ENCODE measurements at regions not wholly inside any gene's neighbourhood (a gene's known extent, or its start where the extent isn't known, plus 50 kb on each side); places are given as distances from the start of the nearest gene placed in this dataset.

DNA sequence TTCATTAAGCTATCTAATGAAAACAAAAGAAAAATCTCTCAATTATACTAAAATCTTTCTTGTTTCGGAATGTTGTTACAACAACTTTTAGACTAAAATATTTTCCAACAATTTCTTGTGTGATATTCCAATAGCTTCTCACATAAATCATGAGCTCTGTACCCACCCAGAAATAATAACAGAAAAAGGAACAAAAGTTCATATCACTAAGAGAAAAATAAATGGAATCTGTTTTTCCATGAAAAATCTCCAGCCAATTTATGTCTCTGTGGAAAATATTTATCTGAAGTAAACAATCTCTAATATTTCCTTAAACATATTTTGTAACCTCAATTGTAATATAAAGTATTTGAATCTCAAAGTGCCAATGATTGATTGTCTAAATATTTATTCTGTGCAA lies 628.6 kb upstream of the ANKRD30A start:
- H3K27me3 Mint-ChIP-seq: no peaks in the 10 kb centered on the region
- ATAC-seq (ENCODE audit: low read depth in 2 of 2) (no peak), DNase-seq (no peak)
- no peak overlapping the region for H3K4me3 Mint-ChIP-seq
- peaks cover 0 to 10% (median 5%) of the 10 kb centered on the region in 7 donors for H3K9me3 Mint-ChIP-seq
- no peak overlapping the region for H3K27ac ChIP-seq (ENCODE audit: insufficient read depth, low read length, poor library complexity, severe bottlenecking)
- no peak overlapping the region for H3K4me3 ChIP-seq (ENCODE audit: low read depth, low read length)
- H3K27me3 ChIP-seq (ENCODE audit: control insufficient read depth, insufficient read depth, low read length): no peaks in the 10 kb centered on the region
- H3K27ac Mint-ChIP-seq: no peak overlapping the region
- H3K4me1 Mint-ChIP-seq: no peaks in the 10 kb centered on the region
- no peaks in the 10 kb centered on the region for H3K4me1 ChIP-seq (ENCODE audit: control insufficient read depth, insufficient read depth, low read length, poor library complexity, severe bottlenecking)
- H3K36me3 Mint-ChIP-seq: no peaks in the 10 kb centered on the region
- no peaks in the 10 kb centered on the region for H3K36me3 ChIP-seq (ENCODE audit: control insufficient read depth, insufficient read depth, low read length)
- H3K9me3 ChIP-seq (ENCODE audit: control insufficient read depth in 2 of 2, low read length in 2 of 2): peaks cover 0 to 5% of the 10 kb centered on the region in 2 experiments

GRCh38 chr10:36494371-36494770 lies 631.0 kb upstream of the ANKRD30A start:
- Histone ChIP-seq H3K36me3 (ENCODE audit: control insufficient read depth, insufficient read depth, low read length) (no peaks in the 10 kb centered on the region), H3K27ac (ENCODE audit: insufficient read depth, low read length, poor library complexity, severe bottlenecking) (no peak overlapping the region), H3K4me3 (ENCODE audit: low read depth, low read length) (no peak overlapping the region), H3K9me3 (ENCODE audit: control insufficient read depth in 2 of 2, low read length in 2 of 2) (peaks cover 0 to 5% of the 10 kb centered on the region in 2 experiments), H3K4me1 (ENCODE audit: control insufficient read depth, insufficient read depth, low read length, poor library complexity, severe bottlenecking) (no peaks in the 10 kb centered on the region), H3K27me3 (ENCODE audit: control insufficient read depth, insufficient read depth, low read length) (no peaks in the 10 kb centered on the region)
- DNase-seq: no peak
- no peak for ATAC-seq (ENCODE audit: low read depth in 2 of 2)
- no peak overlapping the region for H3K27ac Mint-ChIP-seq
- no peaks in the 10 kb centered on the region for H3K4me1 Mint-ChIP-seq
- H3K36me3 Mint-ChIP-seq: no peaks in the 10 kb centered on the region
- no peaks in the 10 kb centered on the region for H3K27me3 Mint-ChIP-seq
- H3K9me3 Mint-ChIP-seq: peaks cover 0 to 8% (median 5%) of the 10 kb centered on the region in 7 donors
- H3K4me3 Mint-ChIP-seq: no peak overlapping the region

- no peak overlapping the region for H3K4me3 ChIP-seq (ENCODE audit: low read depth, low read length)
- H3K27ac Mint-ChIP-seq: no peak overlapping the region
- H3K9me3 ChIP-seq (ENCODE audit: control insufficient read depth in 2 of 2, low read length in 2 of 2): peaks cover 0 to 5% of the 10 kb centered on the region in 2 experiments
- H3K27ac ChIP-seq (ENCODE audit: insufficient read depth, low read length, poor library complexity, severe bottlenecking): no peak overlapping the region
- no peaks in the 10 kb centered on the region for H3K27me3 Mint-ChIP-seq
- H3K36me3 Mint-ChIP-seq: no peaks in the 10 kb centered on the region
- no peaks in the 10 kb centered on the region for H3K27me3 ChIP-seq (ENCODE audit: control insufficient read depth, insufficient read depth, low read length)
- H3K9me3 Mint-ChIP-seq: peaks cover 0 to 12% (median 6%) of the 10 kb centered on the region in 7 donors
- no peak for DNase-seq
- H3K36me3 ChIP-seq (ENCODE audit: control insufficient read depth, insufficient read depth, low read length): no peaks in the 10 kb centered on the region
- no peak overlapping the region for H3K4me3 Mint-ChIP-seq
- ATAC-seq (ENCODE audit: low read depth in 2 of 2): no peak
- H3K4me1 Mint-ChIP-seq: no peaks in the 10 kb centered on the region
- no peaks in the 10 kb centered on the region for H3K4me1 ChIP-seq (ENCODE audit: control insufficient read depth, insufficient read depth, low read length, poor library complexity, severe bottlenecking)
These were observed 631.9 kb upstream of the ANKRD30A start for GRCh38 chr10:36493516-36493880.

DNA sequence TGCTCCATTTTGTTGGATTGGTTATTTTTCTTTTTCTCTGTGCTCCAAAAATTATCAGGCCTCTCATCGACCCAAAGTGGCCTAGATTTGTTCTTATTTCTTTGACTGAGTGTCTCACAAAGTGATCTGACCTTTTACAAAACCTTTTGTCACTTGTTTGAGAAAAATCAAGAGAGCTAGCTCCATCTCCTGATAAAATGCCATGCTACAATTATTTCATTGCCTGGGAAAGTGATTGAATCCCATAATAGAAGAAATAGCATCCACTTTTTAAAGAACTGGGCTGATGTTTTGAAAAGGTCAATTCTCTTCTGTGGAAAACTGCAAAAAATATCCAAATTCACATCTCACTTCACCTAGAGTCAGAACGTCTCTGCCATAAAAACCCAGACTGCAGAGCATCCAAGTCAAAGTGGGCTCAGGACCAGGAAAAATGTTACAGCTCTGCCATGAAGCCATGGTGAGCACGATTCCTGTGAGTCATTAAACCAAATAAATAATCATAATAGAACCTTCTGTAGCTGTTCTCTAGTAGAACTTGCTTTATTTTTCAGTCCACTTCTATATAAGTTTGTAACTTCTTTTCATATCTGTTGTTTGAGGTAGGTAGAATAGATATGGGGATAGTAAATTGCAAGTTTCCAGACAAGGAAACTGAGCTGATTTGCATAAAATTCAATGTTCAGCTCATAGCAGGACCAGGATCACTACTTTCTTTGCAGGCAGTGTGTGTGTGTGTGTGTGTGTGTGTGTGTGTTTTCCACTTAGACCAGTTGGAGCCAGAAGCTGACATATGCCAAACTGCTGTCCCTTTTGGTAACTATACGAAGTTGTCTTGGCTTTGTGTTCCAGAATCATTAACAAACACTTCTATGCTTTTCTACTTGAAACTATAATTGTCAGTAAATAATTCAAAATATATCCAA lies 632.5 kb upstream of the ANKRD30A start:
- DNase-seq: no peak
- H3K27ac ChIP-seq (ENCODE audit: insufficient read depth, low read length, poor library complexity, severe bottlenecking): no peak overlapping the region
- H3K27me3 ChIP-seq (ENCODE audit: control insufficient read depth, insufficient read depth, low read length): no peaks in the 10 kb centered on the region
- Mint-ChIP-seq H3K27ac (no peak overlapping the region), H3K9me3 (peaks cover 0 to 13% (median 8%) of the 10 kb centered on the region in 7 donors), H3K36me3 (no peaks in the 10 kb centered on the region), H3K4me3 (no peak overlapping the region), H3K27me3 (no peaks in the 10 kb centered on the region), H3K4me1 (no peaks in the 10 kb centered on the region)
- H3K9me3 ChIP-seq (ENCODE audit: control insufficient read depth in 2 of 2, low read length in 2 of 2): peaks cover 0 to 5% of the 10 kb centered on the region in 2 experiments
- no peaks in the 10 kb centered on the region for H3K36me3 ChIP-seq (ENCODE audit: control insufficient read depth, insufficient read depth, low read length)
- no peaks in the 10 kb centered on the region for H3K4me1 ChIP-seq (ENCODE audit: control insufficient read depth, insufficient read depth, low read length, poor library complexity, severe bottlenecking)
- no peak for ATAC-seq (ENCODE audit: low read depth in 2 of 2)
- no peak overlapping the region for H3K4me3 ChIP-seq (ENCODE audit: low read depth, low read length)

DNA sequence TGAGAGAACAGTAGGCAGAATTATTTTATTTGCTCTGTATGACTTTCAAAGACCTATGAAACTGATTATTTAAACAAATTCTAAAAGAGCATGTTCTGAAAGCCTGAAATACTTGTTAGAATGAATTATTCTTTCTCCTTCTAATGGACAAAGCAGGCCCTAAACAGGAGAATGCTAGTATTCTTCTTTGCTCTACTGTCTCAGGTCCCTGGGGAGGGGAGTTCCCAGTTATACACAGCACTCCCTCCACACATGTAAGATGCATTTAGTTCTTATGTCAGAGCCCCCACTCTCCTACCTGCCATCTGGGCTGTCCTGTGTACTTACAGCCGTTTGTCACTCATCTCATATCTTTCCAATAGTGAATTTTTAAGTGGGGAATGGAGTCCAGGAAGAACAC lies 633.5 kb upstream of the ANKRD30A start:
- ATAC-seq (ENCODE audit: low read depth in 2 of 2) (no peak), DNase-seq (no peak)
- no peaks in the 10 kb centered on the region for H3K27me3 ChIP-seq (ENCODE audit: control insufficient read depth, insufficient read depth, low read length)
- Mint-ChIP-seq H3K27me3 (no peaks in the 10 kb centered on the region), H3K27ac (no peak overlapping the region), H3K36me3 (no peaks in the 10 kb centered on the region), H3K4me1 (no peaks in the 10 kb centered on the region), H3K9me3 (peaks cover 0 to 13% (median 7%) of the 10 kb centered on the region in 7 donors), H3K4me3 (no peak overlapping the region)
- no peaks in the 10 kb centered on the region for H3K4me1 ChIP-seq (ENCODE audit: control insufficient read depth, insufficient read depth, low read length, poor library complexity, severe bottlenecking)
- no peak overlapping the region for H3K4me3 ChIP-seq (ENCODE audit: low read depth, low read length)
- H3K36me3 ChIP-seq (ENCODE audit: control insufficient read depth, insufficient read depth, low read length): no peaks in the 10 kb centered on the region
- no peak overlapping the region for H3K27ac ChIP-seq (ENCODE audit: insufficient read depth, low read length, poor library complexity, severe bottlenecking)
- peaks cover 0 to 5% of the 10 kb centered on the region in 2 experiments for H3K9me3 ChIP-seq (ENCODE audit: control insufficient read depth in 2 of 2, low read length in 2 of 2)

- no peak for ATAC-seq (ENCODE audit: low read depth in 2 of 2)
- Histone ChIP-seq H3K4me3 (ENCODE audit: low read depth, low read length) (no peak overlapping the region), H3K27ac (ENCODE audit: insufficient read depth, low read length, poor library complexity, severe bottlenecking) (no peak overlapping the region), H3K36me3 (ENCODE audit: control insufficient read depth, insufficient read depth, low read length) (no peaks in the 10 kb centered on the region), H3K27me3 (ENCODE audit: control insufficient read depth, insufficient read depth, low read length) (no peaks in the 10 kb centered on the region), H3K4me1 (ENCODE audit: control insufficient read depth, insufficient read depth, low read length, poor library complexity, severe bottlenecking) (no peaks in the 10 kb centered on the region), H3K9me3 (ENCODE audit: control insufficient read depth in 2 of 2, low read length in 2 of 2) (peaks cover 0 to 3% of the 10 kb centered on the region in 2 experiments)
- Mint-ChIP-seq H3K27me3 (no peaks in the 10 kb centered on the region), H3K4me3 (no peak overlapping the region), H3K4me1 (no peaks in the 10 kb centered on the region), H3K9me3 (peaks cover 0 to 13% (median 4%) of the 10 kb centered on the region in 7 donors), H3K36me3 (no peaks in the 10 kb centered on the region), H3K27ac (no peak overlapping the region)
- DNase-seq: no peak
These were observed 635.7 kb upstream of the ANKRD30A start for GRCh38 chr10:36489611-36490228.

- DNase-seq (no peak), ATAC-seq (ENCODE audit: low read depth in 2 of 2) (no peak)
- H3K4me3 Mint-ChIP-seq: peak overlapping the region in 1 of 4 donors; percentile 47
- Histone ChIP-seq H3K36me3 (ENCODE audit: control insufficient read depth, insufficient read depth, low read length) (no peaks in the 10 kb centered on the region), H3K27me3 (ENCODE audit: control insufficient read depth, insufficient read depth, low read length) (no peaks in the 10 kb centered on the region), H3K9me3 (ENCODE audit: control insufficient read depth in 2 of 2, low read length in 2 of 2) (no peaks in the 10 kb centered on the region), H3K4me1 (ENCODE audit: control insufficient read depth, insufficient read depth, low read length, poor library complexity, severe bottlenecking) (no peaks in the 10 kb centered on the region), H3K27ac (ENCODE audit: insufficient read depth, low read length, poor library complexity, severe bottlenecking) (no peak overlapping the region), H3K4me3 (ENCODE audit: low read depth, low read length) (no peak overlapping the region)
- H3K27ac Mint-ChIP-seq: no peak overlapping the region
- peaks cover 2 to 13% (median 5%) of the 10 kb centered on the region in 7 donors for H3K9me3 Mint-ChIP-seq
- H3K36me3 Mint-ChIP-seq: no peaks in the 10 kb centered on the region
- H3K27me3 Mint-ChIP-seq: no peaks in the 10 kb centered on the region
- no peaks in the 10 kb centered on the region for H3K4me1 Mint-ChIP-seq
These were observed 636.2 kb upstream of the ANKRD30A start for GRCh38 chr10:36489181-36489580.
